HEK293T (cell line): ENCODE measurements at regions not wholly inside any gene's neighbourhood (a gene's known extent, or its start where the extent isn't known, plus 50 kb on each side); places are given as distances from the start of the nearest gene placed in this dataset.
"Not testable (repeated sequence)": the region's sequence is repeated elsewhere in the genome, so short reads cannot be mapped to it uniquely, and the experiment has no call there.

Experiments
- CTCF ChIA-PET: fragments of 350-600 bp; formaldehyde crosslinking; extraction: SDS; loops from one replicate; lab custom pipeline; 2021; ENCODE audit warnings: antibody characterized with exemption, inconsistent platforms; lab: Yijun Ruan, JAX
- POLR2A ChIA-PET: fragments of 350-600 bp; formaldehyde crosslinking; extraction: SDS; loops from one replicate; lab custom pipeline; 2020; ENCODE audit warnings: antibody characterized with exemption, inconsistent platforms; lab: Yijun Ruan, JAX
- DNase-seq: peaks from one replicate; pipeline ENCODE4 v3.0.0; 2012; ENCODE audit warnings: mixed read lengths; ENCODE audit errors: extremely low spot score
- ARNT ChIP-seq: fragments of 450-650 bp; IDR thresholded peaks from 2 replicates; pipeline ENCODE4 v1.6.1; 2017; ENCODE audit warnings: mild to moderate bottlenecking
- BHLHE40 ChIP-seq: fragments of 450-650 bp; IDR thresholded peaks from 2 replicates; pipeline ENCODE4 v1.6.1; 2016; ENCODE audit warnings: mild to moderate bottlenecking, moderate library complexity, borderline replicate concordance
- CTBP1 ChIP-seq: fragments of 450-650 bp; IDR thresholded peaks from 2 replicates; pipeline ENCODE4 v1.6.1; 2016; ENCODE audit warnings: borderline replicate concordance
- ELF4 ChIP-seq: fragments of 450-650 bp; IDR thresholded peaks from 2 replicates; pipeline ENCODE4 v1.6.1; 2017; ENCODE audit warnings: antibody characterized with exemption
- FOXA1 ChIP-seq: fragments of 450-650 bp; IDR thresholded peaks from 2 replicates; pipeline ENCODE4 v1.6.1; 2016; ENCODE audit warnings: mild to moderate bottlenecking
- FOXK2 ChIP-seq: fragments of 450-650 bp; IDR thresholded peaks from 2 replicates; pipeline ENCODE4 v1.6.1; 2016; ENCODE audit warnings: mild to moderate bottlenecking
- FOXM1 ChIP-seq: fragments of 450-650 bp; IDR thresholded peaks from 2 replicates; pipeline ENCODE4 v1.6.1; 2017; ENCODE audit warnings: mild to moderate bottlenecking, borderline replicate concordance
- HDGF ChIP-seq: fragments of 450-650 bp; IDR thresholded peaks from 2 replicates; pipeline ENCODE4 v1.6.1; 2017; ENCODE audit warnings: antibody characterized with exemption, borderline replicate concordance
- L3MBTL2 ChIP-seq: fragments of 450-650 bp; conservative IDR thresholded peaks from 2 replicates; pipeline ENCODE4 v1.6.1; 2016; ENCODE audit warnings: mild to moderate bottlenecking
- LEF1 ChIP-seq: fragments of 450-650 bp; IDR thresholded peaks from 2 replicates; pipeline ENCODE4 v1.6.1; 2017; ENCODE audit warnings: mild to moderate bottlenecking, borderline replicate concordance
- NFRKB ChIP-seq: fragments of 450-650 bp; IDR thresholded peaks from 2 replicates; pipeline ENCODE4 v1.6.1; 2016; ENCODE audit warnings: mild to moderate bottlenecking, moderate library complexity
- PKNOX1 ChIP-seq: fragments of 450-650 bp; IDR thresholded peaks from 2 replicates; pipeline ENCODE4 v1.6.1; 2016
- SP1 ChIP-seq: fragments of 450-650 bp; IDR thresholded peaks from 2 replicates; pipeline ENCODE4 v1.6.1; 2017
- SUZ12 ChIP-seq: fragments of 450-650 bp; IDR thresholded peaks from 2 replicates; pipeline ENCODE4 v1.6.1; 2016; ENCODE audit warnings: mild to moderate bottlenecking
- TARDBP ChIP-seq: fragments of 450-650 bp; IDR thresholded peaks from 2 replicates; pipeline ENCODE4 v1.6.1; 2016
- ZNF384 ChIP-seq: fragments of 450-650 bp; IDR thresholded peaks from 2 replicates; pipeline ENCODE4 v1.6.1; 2016

GRCh38 chr13:95406176-95406575 lies 104.9 kb upstream of the ABCC4 start:
- ChIA-PET CTCF (interaction anchor here (1.3 to 3.4 kb wide), 3 partner anchors 25 to 217 kb away, joined by 4 to 41 read pairs (median 29); no protein-coding TSS in a partner anchor), POLR2A (no interaction called here)
- TF ChIP-seq CTBP1 (no peak), TARDBP (no peak), ARNT (no peak), FOXM1 (no peak), LEF1 (no peak), PKNOX1 (no peak), SP1 (no peak), ZNF384 (no peak), ELF4 (no peak), FOXA1 (no peak), L3MBTL2 (no peak), NFRKB (no peak), SUZ12 (no peak), HDGF (no peak), BHLHE40 (no peak), FOXK2 (no peak)
- DNase-seq, result no peak

- ChIA-PET CTCF (interaction anchor here (1.6 to 1.9 kb wide), 2 partner anchors 222 to 223 kb away, joined by 4 to 7 read pairs; no protein-coding TSS in a partner anchor), POLR2A (no interaction called here)
- no peak for DNase-seq
- TF ChIP-seq SUZ12, result no peak
- no peak for TF ChIP-seq BHLHE40
- no peak for TF ChIP-seq NFRKB
- no peak for TF ChIP-seq SP1
- no peak for TF ChIP-seq CTBP1
- no peak for TF ChIP-seq TARDBP
- TF ChIP-seq ELF4, result no peak
- no peak for TF ChIP-seq HDGF
- no peak for TF ChIP-seq FOXA1
- TF ChIP-seq PKNOX1, result no peak
Measured at GRCh38 chr13:95411428-95412040, 110.3 kb upstream of the ABCC4 start.

GRCh38 chr13:95418946-95419345 lies 117.7 kb upstream of the ABCC4 start:
- no peak for TF ChIP-seq NFRKB
- no peak for TF ChIP-seq TARDBP
- TF ChIP-seq SUZ12, result no peak
- no peak for TF ChIP-seq LEF1
- no peak for TF ChIP-seq FOXA1
- no peak for TF ChIP-seq PKNOX1
- no peak for TF ChIP-seq FOXK2
- TF ChIP-seq ELF4, result no peak
- TF ChIP-seq ARNT, result no peak
- TF ChIP-seq SP1, result no peak
- no peak for TF ChIP-seq FOXM1
- no peak for TF ChIP-seq L3MBTL2
- TF ChIP-seq BHLHE40, result no peak
- TF ChIP-seq HDGF, result no peak
- no peak for TF ChIP-seq ZNF384
- no peak for TF ChIP-seq CTBP1
- ChIA-PET CTCF (interaction anchor here (1.0 kb wide), 1 partner anchor 14 kb away, joined by 3 read pairs; no protein-coding TSS in a partner anchor), POLR2A (no interaction called here)
- no peak for DNase-seq

- ChIA-PET POLR2A (no interaction called here), CTCF (interaction anchor here (0.6 to 1.1 kb wide), 3 partner anchors 16 to 528 kb away, joined by 3 to 5 read pairs (median 3); no protein-coding TSS in a partner anchor)
- no peak for DNase-seq
- TF ChIP-seq BHLHE40 (no peak), FOXK2 (no peak), LEF1 (no peak)
Measured at GRCh38 chr13:95420501-95420900, 119.2 kb upstream of the ABCC4 start.

- CTCF ChIA-PET, result no interaction called here
- POLR2A ChIA-PET, result no interaction called here
- TF ChIP-seq FOXK2 (no peak), SUZ12 (no peak), BHLHE40 (no peak), SP1 (no peak), NFRKB (no peak), CTBP1 (no peak)
- no peak for DNase-seq
Measured at GRCh38 chr13:95426631-95427030, 125.4 kb upstream of the ABCC4 start.

GRCh38 chr13:95430525-95430924 lies 122.0 kb upstream of the CLDN10 start:
- CTCF ChIA-PET, POLR2A ChIA-PET, DNase-seq: not testable (repeated sequence)

GRCh38 chr13:95432141-95432540 lies 120.4 kb upstream of the CLDN10 start:
- ChIA-PET CTCF (no interaction called here), POLR2A (no interaction called here)
- no peak for DNase-seq
- TF ChIP-seq LEF1, result no peak
- no peak for TF ChIP-seq ARNT
- TF ChIP-seq ZNF384, result no peak
- TF ChIP-seq CTBP1, result no peak
- no peak for TF ChIP-seq BHLHE40
- TF ChIP-seq FOXA1, result no peak
- TF ChIP-seq FOXM1, result no peak
- no peak for TF ChIP-seq ELF4
- TF ChIP-seq FOXK2, result no peak
- TF ChIP-seq PKNOX1, result no peak
- no peak for TF ChIP-seq HDGF
- TF ChIP-seq SP1, result no peak
- no peak for TF ChIP-seq NFRKB
- TF ChIP-seq SUZ12, result no peak
- no peak for TF ChIP-seq L3MBTL2
- no peak for TF ChIP-seq TARDBP
